ENCODE measurements at regions not wholly inside any gene's neighbourhood (a gene's known extent, or its start where the extent isn't known, plus 50 kb on each side); places are given as distances from the start of the nearest gene placed in this dataset.
A peak's percentile ranks its signal among the peaks of the same experiment; 100 is the strongest.
"Not testable (repeated sequence)": the region's sequence is repeated elsewhere in the genome, so short reads cannot be mapped to it uniquely, and the experiment has no call there.

DNA sequence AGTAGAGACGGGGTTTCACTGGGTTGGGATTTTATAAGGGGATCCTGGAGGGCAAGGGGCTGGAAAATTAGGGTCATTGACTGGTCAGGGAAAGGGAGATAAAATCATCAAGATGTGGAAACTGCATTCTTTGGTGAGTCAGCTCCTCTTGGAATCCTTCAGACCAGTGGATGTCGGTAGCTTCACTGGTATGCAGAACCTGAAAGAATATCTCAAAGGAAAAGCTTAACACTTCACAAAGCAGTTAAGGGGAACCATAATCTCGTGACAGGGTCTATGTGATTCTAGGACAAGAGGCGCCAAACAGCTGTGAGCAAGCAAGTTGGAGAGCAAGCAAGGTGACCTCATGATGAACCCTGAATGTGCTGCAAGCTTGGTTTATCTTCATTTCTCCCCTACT is 634.7 kb upstream of the AUTS2 start:
- intact Hi-C loops (cut with DNase I) = no loop called here
- ATAC-seq (ENCODE audit: poor library complexity) (no peak), DNase-seq (no peak)

DNA sequence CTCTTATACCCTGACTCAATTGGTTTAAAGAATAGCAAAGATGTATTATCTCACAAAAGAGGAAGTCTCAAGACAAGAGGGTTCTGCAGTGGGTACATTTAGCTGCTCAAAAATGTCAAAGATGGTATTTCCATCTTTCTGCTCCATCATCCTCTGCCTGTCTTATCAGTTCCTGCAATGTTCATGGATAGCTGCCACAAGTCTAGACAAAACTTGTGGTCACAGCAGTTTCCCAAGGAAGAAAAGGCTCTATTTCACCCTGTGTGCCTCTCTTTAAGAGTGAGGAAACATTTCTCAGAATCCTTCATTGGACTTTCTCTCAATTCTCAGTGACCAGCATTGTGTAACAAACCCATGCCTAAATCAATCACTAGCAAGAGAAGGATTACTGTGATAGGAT is 634.2 kb upstream of the AUTS2 start:
- ATAC-seq (ENCODE audit: poor library complexity) (no peak), DNase-seq (no peak)
- intact Hi-C loops (cut with DNase I) = no loop called here

DNA sequence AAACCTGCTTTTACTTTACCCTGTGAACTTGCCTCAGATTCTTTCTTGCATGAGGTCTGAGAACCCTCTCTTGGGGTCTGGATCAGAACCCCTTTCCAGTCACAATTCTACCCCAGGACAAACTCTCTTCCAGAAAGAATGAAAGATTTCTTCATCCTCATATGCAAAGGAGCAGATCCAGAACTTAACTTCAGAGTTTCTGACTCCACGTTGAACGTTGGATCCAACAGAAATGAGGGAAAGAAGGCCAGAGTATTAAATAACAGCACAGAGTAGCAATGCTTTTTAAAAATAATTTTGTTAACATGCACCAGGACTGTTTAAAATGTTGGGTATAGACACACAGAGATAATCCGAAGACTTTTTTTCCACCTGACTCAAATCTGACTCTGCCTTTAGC is 632.9 kb upstream of the AUTS2 start:
- ATAC-seq (ENCODE audit: poor library complexity) (no peak), DNase-seq (no peak)
- intact Hi-C loops (cut with DNase I) = no loop called here

DNA sequence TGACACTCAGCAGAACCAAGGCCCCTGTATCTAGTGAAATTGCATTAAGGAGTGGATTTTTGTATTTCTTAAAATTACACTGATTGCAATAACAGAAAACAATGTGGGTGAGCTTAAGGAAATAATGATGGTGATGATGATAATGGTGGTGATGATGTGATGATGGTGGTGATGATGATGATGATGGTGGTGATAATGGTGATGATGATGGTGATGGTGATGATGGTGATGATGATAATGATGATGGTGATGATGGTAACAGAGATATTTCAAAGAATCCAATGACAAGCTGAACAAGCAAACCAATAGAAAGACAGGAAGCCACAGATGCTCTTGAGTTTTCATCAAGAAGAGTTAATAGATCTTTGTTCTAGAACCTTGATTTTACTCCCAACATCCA is 630.7 kb upstream of the AUTS2 start:
- ATAC-seq (ENCODE audit: poor library complexity) (no peak), DNase-seq (no peak)
- intact Hi-C loops (cut with DNase I) = no loop called here

DNA sequence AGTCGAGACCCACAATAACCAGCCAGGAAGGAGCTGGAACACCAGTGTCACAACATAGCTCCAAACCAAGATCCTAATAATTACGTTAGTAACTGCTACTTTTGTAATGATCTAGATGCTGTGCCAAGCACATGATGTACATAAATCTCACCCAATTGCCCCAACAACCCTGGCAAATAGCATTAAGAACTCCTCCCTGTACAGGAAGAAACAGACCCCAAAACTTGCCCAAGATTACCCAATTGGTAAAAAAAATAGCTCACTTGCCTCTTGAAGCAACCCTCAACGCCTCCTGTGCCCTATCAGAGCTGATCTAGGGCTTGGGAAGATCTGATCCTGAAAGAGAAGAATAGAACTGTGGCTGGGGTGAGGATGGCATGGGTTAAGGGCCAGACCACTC is 628.7 kb upstream of the AUTS2 start:
- no peak for ATAC-seq (ENCODE audit: poor library complexity)
- DNase-seq = no peak
- intact Hi-C loops (cut with DNase I) = no loop called here

DNA sequence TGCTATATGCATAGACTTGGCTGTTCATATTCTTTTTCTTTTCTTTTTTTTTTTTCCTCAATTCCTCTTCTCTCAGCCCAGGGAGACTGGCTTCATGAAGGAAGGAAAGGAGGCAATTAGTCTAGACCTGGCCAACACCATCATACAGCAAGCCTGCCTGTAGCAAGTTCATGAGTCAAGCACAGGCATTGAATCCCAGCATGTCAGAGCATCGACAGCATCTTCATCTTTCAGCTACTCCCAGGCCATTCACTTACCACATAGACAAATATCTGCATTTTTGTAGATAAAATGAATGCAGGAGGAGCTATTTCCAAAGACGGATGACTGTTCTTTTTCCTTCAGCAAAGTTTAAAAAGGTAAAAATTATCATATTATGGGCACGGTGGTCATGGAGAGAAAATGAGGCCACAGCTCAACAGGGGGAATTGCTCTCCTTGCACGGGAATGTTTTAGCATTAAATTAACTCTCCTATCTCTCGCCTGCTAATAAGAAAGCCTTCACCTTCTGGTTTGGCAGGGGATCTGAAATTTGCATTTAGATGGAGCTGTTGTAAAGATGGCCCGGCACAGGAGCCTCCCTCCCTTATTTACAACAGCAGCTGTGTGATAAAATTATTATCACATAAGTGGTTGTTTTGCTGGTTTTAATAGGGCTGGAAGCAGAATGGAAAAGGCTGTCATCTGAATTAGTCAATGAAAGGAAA is 626.5 kb upstream of the AUTS2 start:
- intact Hi-C loops (cut with DNase I) = no loop called here
- ATAC-seq (ENCODE audit: poor library complexity) = no peak
- no peak for DNase-seq

DNA sequence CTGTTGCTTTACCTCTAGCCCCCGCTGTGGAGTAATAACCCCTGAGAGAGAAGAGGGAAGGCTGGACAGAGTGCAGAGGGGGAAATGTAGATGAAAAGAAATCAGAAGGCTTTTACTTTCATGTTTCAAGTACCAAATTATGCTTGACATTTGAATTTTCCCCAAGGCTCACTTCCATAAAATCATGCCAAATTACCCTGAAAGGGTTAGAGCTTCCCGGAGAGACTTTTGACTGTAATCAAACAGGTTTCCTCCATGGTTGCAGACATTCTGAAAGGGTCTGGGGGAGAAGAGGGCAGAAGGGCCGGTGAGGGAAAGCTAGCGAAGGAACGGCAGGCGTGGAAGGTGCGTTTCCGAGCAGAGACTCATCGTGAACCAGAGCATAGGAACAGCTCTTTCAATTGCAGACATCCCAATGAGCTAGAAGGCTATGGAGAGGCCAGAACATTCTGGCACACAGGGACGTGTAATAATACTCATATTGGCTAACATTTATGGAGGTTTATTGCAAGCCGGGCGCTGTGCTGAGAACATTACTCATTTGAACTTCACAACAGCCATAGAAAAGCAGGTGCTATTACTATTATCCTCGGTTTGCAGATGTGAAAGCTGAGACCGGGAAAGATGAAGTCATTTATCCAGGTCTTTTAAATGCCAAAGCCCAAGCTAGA is 620.8 kb upstream of the AUTS2 start:
- DNase-seq (no peak), ATAC-seq (ENCODE audit: poor library complexity) (peak; percentile 43)
- intact Hi-C loops (cut with DNase I) = no loop called here

DNA sequence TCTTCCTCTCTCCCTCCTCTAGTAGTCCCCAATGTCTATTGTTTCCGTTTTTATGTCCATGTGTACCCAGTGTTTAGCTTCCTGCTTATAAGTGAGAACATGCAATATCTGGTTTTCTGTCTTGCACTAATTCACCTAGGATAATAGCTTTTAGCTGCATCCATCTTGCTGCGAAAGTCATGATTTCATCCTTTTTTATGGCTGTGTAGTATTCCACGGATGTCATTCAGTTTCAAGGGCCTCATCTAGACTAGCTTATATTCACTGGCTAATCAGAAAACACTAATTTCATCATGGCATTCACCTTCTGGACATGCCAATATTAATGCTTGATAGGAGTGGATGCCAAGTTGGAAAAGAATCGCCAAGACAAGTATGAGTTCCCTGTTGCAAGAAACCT is 619.6 kb upstream of the AUTS2 start:
- DNase-seq = no peak
- intact Hi-C loops (cut with DNase I) = no loop called here
- ATAC-seq (ENCODE audit: poor library complexity) = no peak

DNA sequence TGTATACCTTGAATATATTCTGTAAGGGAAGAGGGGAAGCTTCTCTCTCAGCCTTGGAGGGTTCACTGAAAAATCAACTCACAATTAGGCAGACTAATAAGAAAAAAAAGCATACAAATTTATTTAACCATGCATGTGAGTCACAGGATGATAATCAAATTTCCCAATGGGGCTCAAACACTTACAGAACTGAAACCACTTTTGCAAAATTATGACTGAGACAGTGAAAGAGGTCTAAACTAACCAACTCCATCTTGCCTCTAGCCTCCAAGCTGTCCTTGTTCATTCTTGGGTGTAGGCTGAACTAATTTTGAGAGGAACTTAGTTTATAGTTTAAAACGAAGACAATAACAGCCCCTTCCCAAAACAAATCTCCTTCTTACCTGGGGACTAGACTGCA is 618.3 kb upstream of the AUTS2 start:
- peak; percentile 36 for ATAC-seq (ENCODE audit: poor library complexity)
- DNase-seq = no peak
- intact Hi-C loops (cut with DNase I) = no loop called here

DNA sequence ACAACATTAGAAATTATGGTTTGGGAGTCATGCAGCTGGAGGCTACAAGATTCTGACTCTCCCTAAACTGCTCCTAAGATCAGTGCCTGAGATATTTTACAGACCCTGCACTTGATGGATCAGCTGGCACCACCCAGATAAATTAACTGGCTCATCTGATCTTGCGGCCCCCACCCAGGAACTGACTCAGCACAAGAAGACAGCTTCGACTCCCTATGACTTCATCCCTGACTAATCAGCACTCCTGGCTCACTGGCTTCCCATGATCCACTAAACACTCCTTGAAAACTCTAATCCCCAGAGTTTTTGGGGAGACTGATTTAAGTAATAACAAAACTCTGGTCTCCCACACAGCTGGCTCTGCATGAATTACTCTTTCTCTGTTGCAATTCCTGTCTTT is 617.8 kb upstream of the AUTS2 start:
- DNase-seq = peak; percentile 46
- ATAC-seq (ENCODE audit: poor library complexity) = peak; percentile 72
- intact Hi-C loops (cut with DNase I) = not testable (repeated sequence)

DNA sequence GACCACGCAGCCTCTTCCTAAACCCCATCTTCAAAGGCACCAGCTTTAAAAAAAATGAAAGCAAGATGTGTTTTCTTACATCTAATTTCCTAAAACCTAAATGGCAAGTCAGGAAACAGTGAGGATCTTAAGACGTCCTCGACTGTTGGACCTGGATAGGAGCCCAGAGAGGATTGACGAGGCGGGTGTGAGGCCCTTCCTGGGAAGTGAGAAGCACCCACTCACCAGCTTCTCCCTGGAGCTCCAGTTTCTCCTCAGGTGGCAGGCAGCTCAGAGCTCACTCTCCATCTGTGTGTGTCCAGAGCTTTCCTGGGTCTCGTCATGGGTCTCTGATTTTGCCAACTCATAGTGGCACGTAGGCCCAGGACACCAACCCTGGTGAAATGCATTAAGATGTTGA is 614.0 kb upstream of the AUTS2 start:
- ATAC-seq (ENCODE audit: poor library complexity) (no peak), DNase-seq (no peak)
- intact Hi-C loops (cut with DNase I) = no loop called here

DNA sequence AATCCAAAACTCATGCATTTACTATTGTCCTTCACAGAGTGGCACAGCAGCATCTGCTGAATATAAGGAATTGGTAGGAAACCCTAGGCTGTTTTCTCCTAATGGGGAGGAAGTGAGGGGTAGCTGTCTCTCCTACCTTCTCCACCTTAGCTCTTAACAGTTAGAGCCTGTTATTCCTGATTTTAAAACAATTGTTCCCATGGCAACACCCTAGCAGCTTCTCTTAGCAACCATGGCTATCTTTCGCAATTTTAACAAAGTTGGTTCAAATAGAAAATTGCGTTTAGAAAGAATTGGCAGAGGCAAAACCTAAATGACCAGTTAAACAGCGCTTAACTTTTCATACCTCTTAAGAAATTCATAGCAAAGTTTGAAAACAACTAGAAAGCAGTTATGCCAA is 603.4 kb upstream of the AUTS2 start:
- intact Hi-C loops (cut with DNase I) = no loop called here
- DNase-seq = no peak

DNA sequence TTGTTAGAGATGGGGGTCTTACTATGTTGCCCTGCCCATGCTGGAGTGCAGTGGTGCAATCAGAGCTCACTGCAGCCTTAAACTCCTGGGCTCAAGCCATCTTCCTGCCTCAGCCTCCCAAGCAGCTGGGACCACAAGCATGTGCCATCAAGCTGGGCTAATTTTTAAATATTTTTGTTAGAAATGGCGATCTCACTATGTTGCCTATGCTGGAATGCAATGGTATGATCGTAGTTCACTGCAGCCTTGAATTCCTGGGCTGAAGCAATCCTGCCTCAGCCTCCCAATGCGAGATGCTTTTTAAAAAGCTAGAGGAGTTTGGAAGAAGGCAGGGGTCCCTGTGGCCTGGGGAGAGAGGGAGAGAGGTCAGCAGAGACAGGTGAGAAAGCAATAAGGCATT is 600.1 kb upstream of the AUTS2 start:
- intact Hi-C loops (cut with DNase I) = no loop called here
- ATAC-seq (ENCODE audit: poor library complexity) (no peak), DNase-seq (no peak)

More for the DNA sequence above, 603.4 kb upstream of the AUTS2 start:
- no peak for ATAC-seq (ENCODE audit: poor library complexity)

DNA sequence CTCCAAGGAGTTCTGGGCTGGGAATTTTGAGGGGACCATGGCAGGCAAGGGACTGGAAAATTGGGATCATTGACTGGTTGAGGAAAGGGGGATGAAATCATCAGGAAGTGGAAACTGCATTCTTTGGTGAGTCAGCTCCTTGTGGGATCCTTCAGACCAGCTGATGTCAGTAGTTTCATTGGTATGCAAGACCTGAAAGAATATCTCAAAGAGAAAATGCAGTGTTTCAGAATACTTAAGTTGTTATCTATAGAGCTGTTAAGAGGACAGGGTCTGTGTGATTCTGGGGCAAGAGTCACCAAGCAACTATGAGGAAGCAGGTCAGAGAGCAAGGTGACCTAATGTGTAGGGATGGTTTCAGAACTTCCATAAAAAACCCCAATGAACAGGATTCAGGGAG is 595.9 kb upstream of the AUTS2 start:
- intact Hi-C loops (cut with DNase I) = no loop called here
- ATAC-seq (ENCODE audit: poor library complexity) (no peak), DNase-seq (no peak)

DNA sequence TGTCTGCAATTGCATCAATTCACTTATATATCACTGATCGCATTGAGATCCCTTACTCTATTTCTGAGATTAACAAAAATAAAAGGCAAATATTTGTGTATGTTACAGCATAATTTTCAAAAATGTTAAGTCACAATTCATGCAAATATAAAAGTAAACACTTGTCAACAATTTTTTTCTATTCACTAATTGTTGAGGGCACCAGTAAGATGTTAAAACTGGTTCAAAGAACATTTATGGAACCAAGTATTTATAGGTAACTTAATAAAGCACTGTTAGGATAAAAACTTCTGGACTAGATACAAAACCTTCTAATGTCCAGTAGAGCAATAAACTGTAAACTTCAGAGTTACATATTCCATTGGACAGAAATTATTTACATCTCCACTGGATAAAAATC is 586.1 kb upstream of the AUTS2 start:
- DNase-seq (no peak), ATAC-seq (ENCODE audit: poor library complexity) (no peak)
- intact Hi-C loops (cut with DNase I) = no loop called here

DNA sequence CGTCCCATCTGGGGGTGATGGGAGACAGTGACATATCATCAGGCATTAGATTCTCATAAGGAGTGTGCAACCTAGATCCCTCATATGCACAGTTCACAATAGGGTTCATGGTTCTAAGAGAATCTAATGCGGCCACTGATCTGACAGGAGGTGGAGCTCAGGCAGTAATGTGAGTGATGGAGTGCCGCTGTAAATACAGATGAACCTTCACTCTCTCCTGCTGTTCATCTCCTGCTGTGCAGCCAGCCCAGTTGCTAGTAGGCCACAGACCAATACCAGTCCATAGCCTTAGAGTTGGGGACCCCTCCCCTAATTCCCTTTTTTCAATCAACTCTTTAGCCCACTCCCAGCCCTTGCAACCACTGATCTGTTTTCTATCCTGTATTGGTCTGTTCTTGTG is 581.1 kb upstream of the AUTS2 start:
- no peak for ATAC-seq (ENCODE audit: poor library complexity)
- no peak for DNase-seq
- intact Hi-C loops (cut with DNase I) = no loop called here

DNA sequence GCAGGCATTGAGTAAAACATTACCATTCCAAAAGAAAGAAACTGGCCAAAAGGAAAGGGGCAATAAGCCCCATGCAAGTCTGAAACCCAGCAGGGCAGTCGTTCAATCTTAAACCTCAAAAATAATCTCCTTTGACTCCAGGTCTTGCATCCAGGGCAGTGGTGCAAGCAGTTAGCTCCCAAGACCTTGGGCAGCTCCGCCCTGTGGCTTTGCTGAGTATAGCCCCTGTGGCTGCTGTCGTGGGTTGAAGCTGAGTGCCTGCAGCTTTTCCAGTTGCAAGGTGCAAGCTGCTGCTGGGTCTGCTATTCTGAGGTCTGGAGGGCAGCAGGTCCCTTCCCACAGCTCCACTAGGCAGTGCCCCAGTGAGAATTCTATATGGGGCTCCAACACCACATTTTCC is 580.1 kb upstream of the AUTS2 start:
- ATAC-seq (ENCODE audit: poor library complexity) = no peak
- intact Hi-C loops (cut with DNase I) = no loop called here

DNA sequence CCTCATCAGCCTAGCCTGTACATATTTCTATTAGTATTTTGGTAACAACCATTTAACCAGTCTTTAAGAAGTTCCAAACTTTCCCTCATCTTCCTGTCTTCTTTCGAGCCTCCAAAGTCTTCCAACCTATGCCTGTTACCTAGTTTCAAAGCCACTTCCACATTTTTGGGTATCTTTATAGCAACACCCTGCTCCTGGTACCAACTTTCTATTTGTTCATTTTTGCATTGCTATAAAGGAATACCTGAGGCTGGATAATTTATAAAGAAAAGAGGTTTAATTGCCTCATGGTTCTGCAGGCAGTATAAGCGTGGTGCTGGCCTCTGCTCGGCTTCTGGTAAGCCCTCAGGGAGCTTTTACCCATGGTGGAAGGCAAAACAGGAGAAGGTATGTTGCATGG is 578.8 kb upstream of the AUTS2 start:
- intact Hi-C loops (cut with DNase I) = no loop called here
- no peak for DNase-seq
- no peak for ATAC-seq (ENCODE audit: poor library complexity)

More for the DNA sequence above, 580.1 kb upstream of the AUTS2 start:
- no peak for DNase-seq

DNA sequence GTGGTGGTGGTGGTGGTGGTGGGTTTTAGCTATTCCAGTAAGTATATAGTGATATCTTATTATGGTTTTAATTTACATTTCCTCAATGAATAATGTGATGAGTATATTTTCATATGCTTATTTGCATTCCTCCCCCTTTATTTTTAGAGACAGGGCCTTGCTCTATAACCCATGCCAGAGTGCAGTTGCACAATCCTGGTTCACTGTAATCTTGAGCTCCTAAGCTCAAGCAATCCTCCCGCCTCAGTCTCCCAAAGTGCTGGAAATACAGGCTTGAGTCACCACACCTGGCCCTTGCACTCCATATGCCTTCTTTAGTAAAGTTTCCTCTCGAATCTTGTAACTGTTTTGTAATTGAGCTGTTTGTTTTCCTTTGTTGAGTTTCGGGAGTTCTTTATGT is 577.7 kb upstream of the AUTS2 start:
- ATAC-seq (ENCODE audit: poor library complexity) (no peak), DNase-seq (no peak)
- intact Hi-C loops (cut with DNase I) = no loop called here

DNA sequence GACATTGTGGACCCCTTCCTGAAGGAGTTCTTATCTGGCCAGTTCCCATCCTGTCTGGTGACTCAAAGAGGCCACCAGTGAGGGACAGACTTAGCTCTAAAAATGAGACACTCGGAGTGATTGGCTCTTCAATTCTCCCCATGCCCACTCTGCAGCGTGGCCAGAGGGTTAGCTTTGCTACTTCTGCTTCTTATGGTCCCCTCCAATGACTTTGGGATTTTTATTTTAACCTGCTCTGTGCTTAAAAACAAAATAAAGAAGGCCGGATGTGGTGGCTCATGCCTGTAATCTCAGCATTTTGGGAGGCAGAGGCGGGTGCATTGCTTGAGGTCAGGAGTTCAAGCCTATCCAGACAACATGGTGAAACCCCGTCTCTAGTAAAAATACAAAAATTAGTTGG is 573.0 kb upstream of the AUTS2 start:
- DNase-seq (no peak), ATAC-seq (ENCODE audit: poor library complexity) (no peak)
- intact Hi-C loops (cut with DNase I) = no loop called here

DNA sequence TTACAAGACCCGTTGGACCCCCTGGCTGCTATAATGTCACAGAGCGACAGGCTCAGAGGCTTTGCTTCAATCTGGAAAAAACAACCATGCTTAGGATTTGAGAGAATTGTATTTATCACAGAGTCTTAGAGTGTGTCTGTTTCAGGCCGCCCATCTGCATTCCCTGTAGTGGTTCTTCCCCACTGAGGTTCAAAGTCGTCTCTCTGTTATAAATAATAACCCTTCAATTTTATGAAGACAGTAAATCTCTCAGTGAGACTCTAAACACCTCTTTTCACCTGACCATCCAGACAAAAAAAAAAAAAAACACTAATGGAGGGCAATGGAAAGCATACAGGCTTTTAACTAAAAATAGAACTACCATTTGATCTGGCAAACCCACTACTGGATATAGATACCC is 565.4 kb upstream of the AUTS2 start:
- no peak for ATAC-seq (ENCODE audit: poor library complexity)
- DNase-seq = no peak
- intact Hi-C loops (cut with DNase I) = no loop called here

All from Right ventricle myocardium superior (tissue), 1 donor.